Mesenchymal stem cell (in vitro differentiated cells and primary cell): ENCODE measurements at regions not wholly inside any gene's neighbourhood (a gene's known extent, or its start where the extent isn't known, plus 50 kb on each side); places are given as distances from the start of the nearest gene placed in this dataset.

Source experiments
- DNase-seq: peaks from one replicate; pipeline ENCODE4 v3.0.0-alpha.2; 2013
- H2AFZ ChIP-seq: one replicate; pipeline ENCODE4 v1.6.1; 2013; ENCODE audit warnings: low read depth, mild to moderate bottlenecking, control low read depth, inconsistent platforms, low read length, moderate library complexity
- H2AK5ac ChIP-seq: 2 replicates; pipeline ENCODE4 v1.6.1; 2013; ENCODE audit warnings: low read length, moderate library complexity, mild to moderate bottlenecking, inconsistent platforms; ENCODE audit not compliant: severe bottlenecking
- H2BK120ac ChIP-seq: one replicate; pipeline ENCODE4 v1.6.1; 2013; ENCODE audit warnings: low read depth, mild to moderate bottlenecking, inconsistent platforms, low read length, moderate library complexity
- H2BK12ac ChIP-seq, 2 experiments: one replicate each; pipeline ENCODE4 v1.6.1; 2013; ENCODE audit warnings: inconsistent platforms in 2 of 2, low read length in 2 of 2, mild to moderate bottlenecking in 2 of 2, moderate library complexity in 2 of 2, control low read depth in 1 of 2
- H2BK15ac ChIP-seq: one replicate; pipeline ENCODE4 v1.6.1; 2013; ENCODE audit warnings: mild to moderate bottlenecking, low read depth, inconsistent platforms; ENCODE audit not compliant: poor library complexity, severe bottlenecking
- H2BK5ac ChIP-seq: 2 replicates; pipeline ENCODE4 v1.6.1; 2013; ENCODE audit warnings: low read depth, mild to moderate bottlenecking, low read length, control low read depth, inconsistent platforms; ENCODE audit not compliant: poor library complexity, severe bottlenecking
- H3K14ac ChIP-seq, 2 experiments: one replicate each; pipeline ENCODE4 v1.6.1; 2013; ENCODE audit warnings: inconsistent platforms in 2 of 2, low read length in 2 of 2, control low read depth in 1 of 2, mild to moderate bottlenecking in 1 of 2, moderate library complexity in 1 of 2
- H3K18ac ChIP-seq, 2 experiments: one replicate each; pipeline ENCODE4 v1.6.1; 2013; ENCODE audit warnings: inconsistent platforms in 2 of 2, low read length in 2 of 2, control low read depth in 1 of 2, low read depth in 1 of 2, mild to moderate bottlenecking in 1 of 2
- H3K23ac ChIP-seq, 2 experiments: one replicate each; pipeline ENCODE4 v1.6.1; 2013; ENCODE audit warnings: inconsistent platforms in 2 of 2, low read length in 2 of 2, mild to moderate bottlenecking in 2 of 2, moderate library complexity in 2 of 2, control low read depth in 1 of 2
- H3K27ac ChIP-seq: 2 replicates; pipeline ENCODE4 v1.5.1; 2013; ENCODE audit warnings: mild to moderate bottlenecking, moderate library complexity, low read length, control low read depth, inconsistent platforms; ENCODE audit not compliant: poor library complexity, severe bottlenecking
- H3K27me3 ChIP-seq, 2 experiments: 2 replicates each; pipeline versions ENCODE4 v1.6.1 to v1.7.0; 2013; ENCODE audit warnings: low read length in 2 of 2, mild to moderate bottlenecking in 2 of 2, moderate library complexity in 2 of 2, control low read depth in 1 of 2, inconsistent platforms in 1 of 2; ENCODE audit not compliant: control insufficient read depth in 1 of 2, insufficient read depth in 1 of 2
- H3K36me3 ChIP-seq, 2 experiments: 2 replicates each; pipeline versions ENCODE4 v1.6.1 to v1.7.0; 2013; ENCODE audit warnings: low read length in 2 of 2, control low read depth in 1 of 2, inconsistent platforms in 1 of 2, low read depth in 1 of 2, mild to moderate bottlenecking in 1 of 2; ENCODE audit not compliant: insufficient read depth in 2 of 2, control insufficient read depth in 1 of 2
- H3K4ac ChIP-seq, 2 experiments: one replicate each; pipeline ENCODE4 v1.6.1; 2013; ENCODE audit warnings: inconsistent platforms in 2 of 2, low read length in 2 of 2, mild to moderate bottlenecking in 2 of 2, moderate library complexity in 2 of 2, control low read depth in 1 of 2, low read depth in 1 of 2
- H3K4me1 ChIP-seq: 2 replicates; pipeline ENCODE4 v1.6.1; 2013; ENCODE audit warnings: low read depth, low read length, control low read depth; ENCODE audit not compliant: control insufficient read depth, insufficient read depth
- H3K4me2 ChIP-seq: 2 replicates; pipeline ENCODE4 v1.6.1; 2013; ENCODE audit warnings: low read length, mild to moderate bottlenecking, inconsistent platforms; ENCODE audit not compliant: poor library complexity, severe bottlenecking
- H3K4me3 ChIP-seq, 2 experiments: 2 replicates each; pipeline versions ENCODE4 v1.5.1 to v1.7.0; 2013; ENCODE audit warnings: low read length in 2 of 2, mild to moderate bottlenecking in 2 of 2, control low read depth in 1 of 2, low read depth in 1 of 2; ENCODE audit not compliant: insufficient read depth in 1 of 2
- H3K79me1 ChIP-seq: replicated peaks from 2 replicates; pipeline ENCODE4 v1.6.1; 2013; ENCODE audit warnings: mild to moderate bottlenecking, control low read depth, low read length, inconsistent platforms; ENCODE audit not compliant: poor library complexity, severe bottlenecking
- H3K9ac ChIP-seq: 2 replicates; pipeline ENCODE4 v1.7.0; 2013; ENCODE audit warnings: mild to moderate bottlenecking, low read length, moderate library complexity
- H3K9me3 ChIP-seq: 2 replicates; pipeline ENCODE4 v1.7.0; 2013; ENCODE audit warnings: mild to moderate bottlenecking, low read length; ENCODE audit not compliant: control insufficient read depth
- H4K8ac ChIP-seq: one replicate; pipeline ENCODE4 v1.6.1; 2013; ENCODE audit warnings: inconsistent platforms, mild to moderate bottlenecking, low read length, moderate library complexity
- H4K91ac ChIP-seq: one replicate; pipeline ENCODE4 v1.6.1; 2013; ENCODE audit warnings: mild to moderate bottlenecking, low read length, inconsistent platforms
- WGBS: methylation state at CpG from one replicate; pipeline ENCODE4 v1.1.7; 2013; ENCODE audit warnings: mixed read lengths; 5-methylcytosine and 5-hydroxymethylcytosine counted together

DNA sequence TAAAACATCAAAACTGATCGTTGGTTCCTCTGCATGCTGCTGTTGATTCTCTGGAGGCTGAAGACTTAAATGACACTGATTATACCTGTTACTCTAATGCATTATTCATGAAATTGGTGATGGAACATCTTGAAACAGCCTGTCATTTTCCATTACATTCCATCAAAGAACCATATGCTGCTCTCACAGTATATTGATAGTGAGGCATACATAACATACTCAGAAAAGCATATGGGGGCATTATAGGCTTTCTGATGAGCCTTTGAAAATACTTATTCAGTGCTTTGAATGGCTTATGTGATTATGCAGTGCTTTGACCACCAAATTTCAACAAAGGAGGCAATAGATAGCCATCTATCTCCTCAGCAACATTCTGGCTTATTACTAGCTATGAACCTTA is 392.1 kb downstream of the CDH19 start:
- H2BK120ac ChIP-seq: no peak overlapping the region
- no peak overlapping the region for H3K4me3 ChIP-seq
- H2BK15ac ChIP-seq: no peak overlapping the region
- H3K4me1 ChIP-seq: no peaks in the 10 kb centered on the region
- no peak overlapping the region for H4K91ac ChIP-seq
- WGBS: no CpG with 5 or more reads among the region's 1 CpG
- no peak overlapping the region for H3K14ac ChIP-seq
- no peak for DNase-seq
- no peak overlapping the region for H3K4ac ChIP-seq
- H2BK12ac ChIP-seq: no peak overlapping the region
- H4K8ac ChIP-seq: no peak overlapping the region
- H3K4me2 ChIP-seq: no peak overlapping the region
- H3K27ac ChIP-seq: no peak overlapping the region
- no peak overlapping the region for H2BK5ac ChIP-seq
- no peak overlapping the region for H2AK5ac ChIP-seq
- H3K27me3 ChIP-seq: no peaks in the 10 kb centered on the region
- H3K9ac ChIP-seq: no peak overlapping the region
- no peaks in the 10 kb centered on the region for H3K79me1 ChIP-seq
- peaks cover 2% of the 10 kb centered on the region for H3K9me3 ChIP-seq
- H3K23ac ChIP-seq: no peak overlapping the region
- H2AFZ ChIP-seq: no peak overlapping the region
- H3K18ac ChIP-seq: no peak overlapping the region
- no peaks in the 10 kb centered on the region for H3K36me3 ChIP-seq

DNA sequence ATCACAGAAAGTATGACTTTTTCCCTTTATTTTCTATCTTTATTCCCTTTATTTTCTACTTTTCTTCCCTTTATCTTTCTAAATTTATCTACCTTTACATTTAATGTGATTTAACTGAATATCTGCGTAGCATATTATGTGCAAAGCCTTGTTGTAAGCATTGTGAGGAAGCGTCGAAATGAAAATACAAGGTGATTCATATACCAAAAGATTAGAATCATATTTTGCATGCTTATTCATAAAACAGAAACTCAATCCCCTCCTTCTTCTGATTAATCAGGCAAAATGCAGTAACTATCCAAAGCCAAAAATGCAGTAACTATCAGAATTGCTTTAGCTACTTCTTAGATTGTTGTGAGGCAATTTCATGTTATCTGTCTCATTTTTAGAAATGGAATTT is 393.0 kb downstream of the CDH19 start:
- no peak overlapping the region for H4K91ac ChIP-seq
- no peak overlapping the region for H2AFZ ChIP-seq
- no peak overlapping the region for H3K14ac ChIP-seq

DNA sequence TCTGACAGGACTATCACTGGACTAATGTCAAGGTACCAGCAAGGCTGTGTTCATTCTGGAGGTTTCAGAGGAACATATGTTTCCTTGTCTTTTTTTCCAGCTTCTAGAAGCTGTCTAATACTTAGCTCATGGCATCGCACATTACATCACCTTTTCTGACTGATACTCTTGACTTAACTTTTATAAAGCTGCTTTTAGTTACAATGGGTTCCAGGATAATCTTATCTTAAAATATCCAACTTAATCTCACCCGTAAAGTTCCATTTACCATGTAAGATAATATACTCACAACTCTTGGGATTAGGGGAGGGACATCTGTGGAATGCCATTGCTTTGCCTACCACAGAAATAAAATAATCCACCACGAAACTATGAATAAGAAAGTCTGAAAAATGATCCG is 394.2 kb downstream of the CDH19 start:
- H2AK5ac ChIP-seq: no peak overlapping the region
- H3K14ac ChIP-seq: no peak overlapping the region
- H3K79me1 ChIP-seq: no peaks in the 10 kb centered on the region
- no peak overlapping the region for H2BK15ac ChIP-seq
- H3K27me3 ChIP-seq: no peaks in the 10 kb centered on the region
- H2BK120ac ChIP-seq: no peak overlapping the region
- no peak overlapping the region for H4K91ac ChIP-seq
- no peaks in the 10 kb centered on the region for H3K36me3 ChIP-seq
- H3K4ac ChIP-seq: no peak overlapping the region
- no peak overlapping the region for H3K4me2 ChIP-seq
- no peak overlapping the region for H2BK12ac ChIP-seq
- no peak overlapping the region for H3K9ac ChIP-seq
- no peak overlapping the region for H2BK5ac ChIP-seq
- WGBS: 73% methylated on average over 4 of the region's 4 CpGs
- no peak for DNase-seq
- no peak overlapping the region for H4K8ac ChIP-seq
- H3K18ac ChIP-seq: no peak overlapping the region
- H2AFZ ChIP-seq: no peak overlapping the region
- H3K27ac ChIP-seq: no peak overlapping the region
- peaks cover 2% of the 10 kb centered on the region for H3K9me3 ChIP-seq
- H3K4me3 ChIP-seq: no peak overlapping the region
- no peak overlapping the region for H3K23ac ChIP-seq
- H3K4me1 ChIP-seq: no peaks in the 10 kb centered on the region

More for the DNA sequence above, 393.0 kb downstream of the CDH19 start:
- Histone ChIP-seq H2BK15ac (no peak overlapping the region), H3K27me3 (no peaks in the 10 kb centered on the region), H3K9ac (no peak overlapping the region), H3K23ac (no peak overlapping the region), H2BK5ac (no peak overlapping the region), H3K36me3 (no peaks in the 10 kb centered on the region), H3K9me3 (peaks cover 2% of the 10 kb centered on the region), H2AK5ac (no peak overlapping the region), H3K27ac (no peak overlapping the region), H3K18ac (no peak overlapping the region), H2BK12ac (no peak overlapping the region), H3K4me2 (no peak overlapping the region), H3K79me1 (no peaks in the 10 kb centered on the region), H3K4me1 (no peaks in the 10 kb centered on the region), H4K8ac (no peak overlapping the region), H3K4me3 (no peak overlapping the region), H3K4ac (no peak overlapping the region), H2BK120ac (no peak overlapping the region)
- DNase-seq: no peak
- WGBS: no CpG with 5 or more reads among the region's 3 CpGs

DNA sequence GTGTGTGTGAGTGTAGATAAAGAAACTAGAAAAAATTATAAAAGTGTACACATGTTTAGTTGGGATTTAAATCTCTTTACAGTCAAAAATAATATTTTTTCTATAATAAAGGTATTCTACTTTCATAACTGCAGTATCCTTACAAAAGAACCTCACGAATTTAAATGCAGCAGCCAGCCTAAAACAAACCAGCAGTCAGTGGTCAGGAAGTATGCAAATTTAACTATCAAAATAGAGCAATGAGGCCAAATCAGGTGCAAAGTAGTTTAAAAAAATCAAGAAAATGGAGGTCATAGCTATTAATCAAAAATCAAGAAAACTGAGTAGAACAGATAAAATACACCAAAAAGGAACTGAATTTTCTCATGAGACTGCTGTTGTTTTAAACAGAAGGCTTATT is 407.1 kb downstream of the CDH19 start:
- Histone ChIP-seq H2BK12ac (no peak overlapping the region), H3K4me3 (no peak overlapping the region), H4K8ac (no peak overlapping the region), H3K4me2 (no peak overlapping the region), H3K36me3 (no peaks in the 10 kb centered on the region), H3K27me3 (no peaks in the 10 kb centered on the region), H2BK5ac (no peak overlapping the region), H2AK5ac (no peak overlapping the region), H3K9me3 (no peaks in the 10 kb centered on the region), H2AFZ (no peak overlapping the region), H2BK15ac (no peak overlapping the region), H3K4me1 (no peaks in the 10 kb centered on the region), H3K23ac (no peak overlapping the region), H2BK120ac (no peak overlapping the region), H3K14ac (no peak overlapping the region), H4K91ac (no peak overlapping the region), H3K9ac (no peak overlapping the region), H3K18ac (no peak overlapping the region), H3K79me1 (no peaks in the 10 kb centered on the region), H3K27ac (no peak overlapping the region), H3K4ac (no peak overlapping the region)
- no peak for DNase-seq
- no CpG with 5 or more reads among the region's 1 CpG for WGBS
